HCT116 (cell line): ENCODE measurements at regions not wholly inside any gene's neighbourhood (a gene's known extent, or its start where the extent isn't known, plus 50 kb on each side); places are given as distances from the start of the nearest gene placed in this dataset.

Experiments used
- ATAC-seq: fragments of 200-7000 bp; cut with Tn5 transposase; 2 replicates; pipeline ENCODE4 v1.9.1; 2020; ENCODE audit warnings: mild to moderate bottlenecking, moderate library complexity
- BruUV-seq: library from RNA; stranded (reverse); fragments of 400-500 nt; replicated peaks from 2 replicates; lab custom pipeline; 2021; lab: Mats Ljungman, UMichigan
- CTCF ChIA-PET: fragments of 300-600 bp; sonication (Branson Sonifier 250); formaldehyde crosslinking; loops from one replicate; lab custom pipeline; 2021; ENCODE audit warnings: antibody characterized with exemption; lab: Charles Lee
- POLR2A ChIA-PET: fragments of 300-600, 350-600 bp; sonication (Branson Sonifier 250); formaldehyde crosslinking; loops from one replicate; lab custom pipeline; 2021; ENCODE audit warnings: antibody characterized with exemption; lab: Charles Lee
- RAD21 ChIA-PET, 2 experiments: fragments of 300-600 bp; sonication (Branson Sonifier 250); formaldehyde crosslinking; loops; one replicate each; lab custom pipeline; 2023; ENCODE audit warnings: low total read pairs in 2 of 2; ENCODE audit not compliant: uncharacterized antibody in 2 of 2, unreplicated experiment in 2 of 2, low non-redundant PET in 1 of 2; lab: Charles Lee
- DNase-seq: peaks from one replicate; pipeline ENCODE4 v3.0.0-alpha.2; 2010; ENCODE audit warnings: low read depth, low spot score
- H2AFZ ChIP-seq: fragments of 200-600 bp; shearing (Covaris generic), sonication (generic); 2 replicates; pipeline ENCODE4 v1.6.1; 2017; ENCODE audit warnings: low read depth, mixed run types, mixed read lengths, antibody characterized with exemption, low read length; ENCODE audit not compliant: poor library complexity, severe bottlenecking
- H3K27ac ChIP-seq: 2 replicates; pipeline ENCODE4 v1.5.1; 2012; ENCODE audit warnings: low read depth, low read length
- H3K27me3 ChIP-seq: fragments of 200-600 bp; sonication (generic); 2 replicates; pipeline ENCODE4 v1.6.1; 2016; ENCODE audit warnings: mixed run types, low read length, mixed read lengths; ENCODE audit not compliant: insufficient read depth
- H3K36me3 ChIP-seq, 2 experiments: fragments of 200-500 bp in 1 of 2; fragments of 200-600 bp in 1 of 2; sonication (Bioruptor generic) in 1 of 2; sonication (generic) in 1 of 2; 2 replicates each; pipeline versions ENCODE4 v1.5.1 to v1.6.1; 2014 to 2016; ENCODE audit warnings: low read length in 2 of 2, inconsistent platforms in 1 of 2, mixed read lengths in 1 of 2, mixed run types in 1 of 2; ENCODE audit not compliant: insufficient read depth in 2 of 2, control insufficient read depth in 1 of 2
- H3K4me1 ChIP-seq, 2 experiments: fragments of 200-600 bp in 1 of 2; sonication (generic) in 1 of 2; 2 replicates each; pipeline versions ENCODE4 v1.5.1 to v1.6.1; 2012 to 2017; ENCODE audit warnings: low read length in 2 of 2, inconsistent platforms in 1 of 2, mild to moderate bottlenecking in 1 of 2, mixed read lengths in 1 of 2, mixed run types in 1 of 2, moderate library complexity in 1 of 2; ENCODE audit not compliant: insufficient read depth in 2 of 2, control insufficient read depth in 1 of 2
- H3K4me2 ChIP-seq: fragments of 200-600 bp; sonication (generic); 2 replicates; pipeline ENCODE4 v1.6.1; 2017; ENCODE audit warnings: mixed run types, low read length, mixed read lengths
- H3K4me3 ChIP-seq, 2 experiments: fragments of 200-600 bp in 1 of 2; sonication (generic) in 1 of 2; replicated peaks in 1 of 2; 2 replicates each; pipeline ENCODE4 v1.5.1; 2011 to 2016; ENCODE audit warnings: low read length in 2 of 2, control low read depth in 1 of 2, low read depth in 1 of 2, mild to moderate bottlenecking in 1 of 2, mixed read lengths in 1 of 2, mixed run types in 1 of 2
- H3K79me2 ChIP-seq: fragments of 200-600 bp; sonication (generic); 2 replicates; pipeline ENCODE4 v1.6.1; 2017; ENCODE audit warnings: mild to moderate bottlenecking, mixed run types, low read length, moderate library complexity, mixed read lengths; ENCODE audit not compliant: insufficient read depth
- H3K9ac ChIP-seq: fragments of 200-600 bp; sonication (generic); 2 replicates; pipeline ENCODE4 v1.6.1; 2016; ENCODE audit warnings: low read length, mixed read lengths
- H3K9me2 ChIP-seq: fragments of 200-600 bp; sonication (generic), shearing (Covaris generic); 2 replicates; pipeline ENCODE4 v1.6.1; 2017; ENCODE audit warnings: mixed run types, mild to moderate bottlenecking, moderate library complexity; ENCODE audit not compliant: insufficient read depth
- H3K9me3 ChIP-seq, 2 experiments: fragments of 200-500 bp in 1 of 2; fragments of 200-600 bp in 1 of 2; sonication (Bioruptor generic) in 1 of 2; sonication (generic) in 1 of 2; 2 replicates each; pipeline ENCODE4 v1.6.1; 2014 to 2017; ENCODE audit warnings: low read length in 2 of 2, mixed read lengths in 2 of 2, inconsistent platforms in 1 of 2, low read depth in 1 of 2, mild to moderate bottlenecking in 1 of 2, mixed run types in 1 of 2, moderate library complexity in 1 of 2; ENCODE audit not compliant: control insufficient read depth in 1 of 2, insufficient read depth in 1 of 2
- H4K20me1 ChIP-seq: fragments of 200-600 bp; sonication (generic), shearing (Covaris generic); 2 replicates; pipeline ENCODE4 v1.6.1; 2017; ENCODE audit warnings: mixed run types, mild to moderate bottlenecking, moderate library complexity; ENCODE audit not compliant: insufficient read depth
- EGR1 ChIP-seq: IDR thresholded peaks from 2 replicates; pipeline ENCODE4 v1.6.1; 2012; ENCODE audit warnings: low read depth
- EZH2 ChIP-seq: fragments of 200-600 bp; sonication (generic); IDR thresholded peaks from 2 replicates; pipeline ENCODE4 v1.6.1; 2017; ENCODE audit warnings: antibody characterized with exemption, mixed run types
- EZH2phosphoT487 ChIP-seq: fragments of 200-600 bp; IDR thresholded peaks from 2 replicates; pipeline ENCODE4 v1.6.1; 2018; ENCODE audit warnings: antibody characterized with exemption, borderline replicate concordance
- JUND ChIP-seq: IDR thresholded peaks from 2 replicates; pipeline ENCODE4 v1.6.1; 2012
- RAD21 ChIP-seq: IDR thresholded peaks from 2 replicates; pipeline ENCODE4 v1.6.1; 2012; ENCODE audit warnings: low read depth, mild to moderate bottlenecking
- SRF ChIP-seq: IDR thresholded peaks from 2 replicates; pipeline ENCODE4 v1.6.1; 2012; ENCODE audit warnings: low read depth
- ZFX ChIP-seq: fragments of 450-650 bp; IDR thresholded peaks from 2 replicates; pipeline ENCODE4 v1.6.1; 2017
- intact Hi-C: fragments of 100-400 bp; cut with micrococcal nuclease; formaldehyde crosslinking; loops from 2 replicates; pipeline ENCODE4 v1.10.0; 2022
- TF ChIP-seq, protein P1 (sequence below): IDR thresholded peaks from 2 replicates; pipeline ENCODE4 v1.6.1; 2012; ENCODE audit warnings: low read depth
- TF ChIP-seq, protein P2 (sequence below): IDR thresholded peaks from 2 replicates; pipeline ENCODE4 v1.6.1; 2012
- TF ChIP-seq, protein P3 (sequence below), 3 experiments: fragments of 200-600 bp in 1 of 3; sonication (generic) in 1 of 3; IDR thresholded peaks in 2 of 3; conservative IDR thresholded peaks in 1 of 3; 2 replicates each; pipeline ENCODE4 v1.5.1; 2012 to 2017; ENCODE audit warnings: low read depth in 2 of 3, low read length in 2 of 3, antibody characterized with exemption in 1 of 3, borderline replicate concordance in 1 of 3, control low read depth in 1 of 3, mild to moderate bottlenecking in 1 of 3, mixed read lengths in 1 of 3, mixed run types in 1 of 3, moderate library complexity in 1 of 3; ENCODE audit not compliant: insufficient read depth in 1 of 3
- TF ChIP-seq, protein P4 (sequence below): IDR thresholded peaks from 2 replicates; pipeline ENCODE4 v1.6.1; 2011; ENCODE audit warnings: mild to moderate bottlenecking, low read length, moderate library complexity; ENCODE audit not compliant: insufficient replicate concordance; ENCODE audit errors: extremely low read depth

DNA sequence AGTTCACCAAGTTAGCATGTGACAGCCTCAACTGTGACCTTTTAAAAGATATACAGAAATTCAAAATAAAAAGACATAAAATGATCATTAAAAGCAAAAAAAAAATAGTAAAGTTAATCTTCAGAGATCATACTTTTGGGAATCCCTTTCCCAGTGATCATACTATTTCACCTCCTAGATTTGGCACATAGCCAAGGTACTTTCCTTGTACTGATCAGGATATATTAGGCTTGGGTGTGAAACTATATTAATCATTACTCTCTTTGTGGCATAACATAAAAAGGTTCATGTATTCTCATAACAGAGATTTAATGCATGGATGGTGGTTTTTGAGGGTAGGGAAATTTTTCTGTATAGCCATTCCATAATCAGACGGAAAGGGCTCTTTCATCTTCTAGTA, 109.6 kb upstream of the ZWINT start:
- Histone ChIP-seq H3K9me2 (no peaks in the 10 kb centered on the region), H3K9ac (no peak overlapping the region), H2AFZ (no peak overlapping the region), H3K4me3 (no peak overlapping the region), H3K4me2 (no peak overlapping the region), H3K36me3 (no peaks in the 10 kb centered on the region), H4K20me1 (no peaks in the 10 kb centered on the region), H3K9me3 (peaks cover 0 to 18% of the 10 kb centered on the region in 2 experiments; a peak in 2 of 4 replicates), H3K27ac (no peak overlapping the region), H3K27me3 (no peaks in the 10 kb centered on the region), H3K79me2 (no peaks in the 10 kb centered on the region), H3K4me1 (no peaks in the 10 kb centered on the region)
- POLR2A ChIA-PET: no interaction called here
- TF ChIP-seq, protein P1, sequence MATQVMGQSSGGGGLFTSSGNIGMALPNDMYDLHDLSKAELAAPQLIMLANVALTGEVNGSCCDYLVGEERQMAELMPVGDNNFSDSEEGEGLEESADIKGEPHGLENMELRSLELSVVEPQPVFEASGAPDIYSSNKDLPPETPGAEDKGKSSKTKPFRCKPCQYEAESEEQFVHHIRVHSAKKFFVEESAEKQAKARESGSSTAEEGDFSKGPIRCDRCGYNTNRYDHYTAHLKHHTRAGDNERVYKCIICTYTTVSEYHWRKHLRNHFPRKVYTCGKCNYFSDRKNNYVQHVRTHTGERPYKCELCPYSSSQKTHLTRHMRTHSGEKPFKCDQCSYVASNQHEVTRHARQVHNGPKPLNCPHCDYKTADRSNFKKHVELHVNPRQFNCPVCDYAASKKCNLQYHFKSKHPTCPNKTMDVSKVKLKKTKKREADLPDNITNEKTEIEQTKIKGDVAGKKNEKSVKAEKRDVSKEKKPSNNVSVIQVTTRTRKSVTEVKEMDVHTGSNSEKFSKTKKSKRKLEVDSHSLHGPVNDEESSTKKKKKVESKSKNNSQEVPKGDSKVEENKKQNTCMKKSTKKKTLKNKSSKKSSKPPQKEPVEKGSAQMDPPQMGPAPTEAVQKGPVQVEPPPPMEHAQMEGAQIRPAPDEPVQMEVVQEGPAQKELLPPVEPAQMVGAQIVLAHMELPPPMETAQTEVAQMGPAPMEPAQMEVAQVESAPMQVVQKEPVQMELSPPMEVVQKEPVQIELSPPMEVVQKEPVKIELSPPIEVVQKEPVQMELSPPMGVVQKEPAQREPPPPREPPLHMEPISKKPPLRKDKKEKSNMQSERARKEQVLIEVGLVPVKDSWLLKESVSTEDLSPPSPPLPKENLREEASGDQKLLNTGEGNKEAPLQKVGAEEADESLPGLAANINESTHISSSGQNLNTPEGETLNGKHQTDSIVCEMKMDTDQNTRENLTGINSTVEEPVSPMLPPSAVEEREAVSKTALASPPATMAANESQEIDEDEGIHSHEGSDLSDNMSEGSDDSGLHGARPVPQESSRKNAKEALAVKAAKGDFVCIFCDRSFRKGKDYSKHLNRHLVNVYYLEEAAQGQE: no peak
- TF ChIP-seq EZH2phosphoT487: no peak
- TF ChIP-seq RAD21: no peak
- no peak for TF ChIP-seq EZH2
- TF ChIP-seq, protein P2, sequence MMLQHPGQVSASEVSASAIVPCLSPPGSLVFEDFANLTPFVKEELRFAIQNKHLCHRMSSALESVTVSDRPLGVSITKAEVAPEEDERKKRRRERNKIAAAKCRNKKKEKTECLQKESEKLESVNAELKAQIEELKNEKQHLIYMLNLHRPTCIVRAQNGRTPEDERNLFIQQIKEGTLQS: no peak
- no peak for TF ChIP-seq ZFX
- TF ChIP-seq SRF: no peak
- no peak for TF ChIP-seq EGR1
- no peak for TF ChIP-seq JUND
- TF ChIP-seq, protein P3, sequence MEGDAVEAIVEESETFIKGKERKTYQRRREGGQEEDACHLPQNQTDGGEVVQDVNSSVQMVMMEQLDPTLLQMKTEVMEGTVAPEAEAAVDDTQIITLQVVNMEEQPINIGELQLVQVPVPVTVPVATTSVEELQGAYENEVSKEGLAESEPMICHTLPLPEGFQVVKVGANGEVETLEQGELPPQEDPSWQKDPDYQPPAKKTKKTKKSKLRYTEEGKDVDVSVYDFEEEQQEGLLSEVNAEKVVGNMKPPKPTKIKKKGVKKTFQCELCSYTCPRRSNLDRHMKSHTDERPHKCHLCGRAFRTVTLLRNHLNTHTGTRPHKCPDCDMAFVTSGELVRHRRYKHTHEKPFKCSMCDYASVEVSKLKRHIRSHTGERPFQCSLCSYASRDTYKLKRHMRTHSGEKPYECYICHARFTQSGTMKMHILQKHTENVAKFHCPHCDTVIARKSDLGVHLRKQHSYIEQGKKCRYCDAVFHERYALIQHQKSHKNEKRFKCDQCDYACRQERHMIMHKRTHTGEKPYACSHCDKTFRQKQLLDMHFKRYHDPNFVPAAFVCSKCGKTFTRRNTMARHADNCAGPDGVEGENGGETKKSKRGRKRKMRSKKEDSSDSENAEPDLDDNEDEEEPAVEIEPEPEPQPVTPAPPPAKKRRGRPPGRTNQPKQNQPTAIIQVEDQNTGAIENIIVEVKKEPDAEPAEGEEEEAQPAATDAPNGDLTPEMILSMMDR (IDR thresholded peaks at IDR 0.05 in 2 of 3, conservative IDR thresholded peaks at IDR 0.05 in 1 of 3; ENCODE audit: borderline replicate concordance in 1 of 3, insufficient read depth in 1 of 3, low read depth in 2 of 3, low read length in 2 of 3): no peak
- TF ChIP-seq, protein P4, sequence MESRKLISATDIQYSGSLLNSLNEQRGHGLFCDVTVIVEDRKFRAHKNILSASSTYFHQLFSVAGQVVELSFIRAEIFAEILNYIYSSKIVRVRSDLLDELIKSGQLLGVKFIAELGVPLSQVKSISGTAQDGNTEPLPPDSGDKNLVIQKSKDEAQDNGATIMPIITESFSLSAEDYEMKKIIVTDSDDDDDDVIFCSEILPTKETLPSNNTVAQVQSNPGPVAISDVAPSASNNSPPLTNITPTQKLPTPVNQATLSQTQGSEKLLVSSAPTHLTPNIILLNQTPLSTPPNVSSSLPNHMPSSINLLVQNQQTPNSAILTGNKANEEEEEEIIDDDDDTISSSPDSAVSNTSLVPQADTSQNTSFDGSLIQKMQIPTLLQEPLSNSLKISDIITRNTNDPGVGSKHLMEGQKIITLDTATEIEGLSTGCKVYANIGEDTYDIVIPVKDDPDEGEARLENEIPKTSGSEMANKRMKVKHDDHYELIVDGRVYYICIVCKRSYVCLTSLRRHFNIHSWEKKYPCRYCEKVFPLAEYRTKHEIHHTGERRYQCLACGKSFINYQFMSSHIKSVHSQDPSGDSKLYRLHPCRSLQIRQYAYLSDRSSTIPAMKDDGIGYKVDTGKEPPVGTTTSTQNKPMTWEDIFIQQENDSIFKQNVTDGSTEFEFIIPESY: no peak
- BruUV-seq: no TSS peak
- CTCF ChIA-PET: no interaction called here
- RAD21 ChIA-PET: no interaction called here
- no peak for ATAC-seq
- intact Hi-C loops: no loop called here
- no peak for DNase-seq
